ENCODE measurements at regions not wholly inside any gene's neighbourhood (a gene's known extent, or its start where the extent isn't known, plus 50 kb on each side); places are given as distances from the start of the nearest gene placed in this dataset.

GRCh38 chr1:229950020-229950419 is 117.0 kb upstream of the GALNT2 start:
- no peak for TF ChIP-seq CTCF (IDR thresholded peaks at IDR 0.05; ENCODE audit: insufficient read depth, low read length)
- no peak overlapping the region for H3K4me3 ChIP-seq (ENCODE audit: low read depth, low read length)
- no peak for DNase-seq (ENCODE audit: low read depth)

GRCh38 chr1:229950908-229951307 is 116.1 kb upstream of the GALNT2 start:
- no peak for TF ChIP-seq CTCF (IDR thresholded peaks at IDR 0.05; ENCODE audit: insufficient read depth, low read length)
- no peak for DNase-seq (ENCODE audit: low read depth)
- H3K4me3 ChIP-seq (ENCODE audit: low read depth, low read length): no peak overlapping the region

GRCh38 chr1:229951856-229952534 is 115.0 kb upstream of the GALNT2 start:
- TF ChIP-seq CTCF (IDR thresholded peaks at IDR 0.05; ENCODE audit: insufficient read depth, low read length): no peak
- H3K4me3 ChIP-seq (ENCODE audit: low read depth, low read length): no peak overlapping the region
- no peak for DNase-seq (ENCODE audit: low read depth)

GRCh38 chr1:229952670-229953520 is 114.1 kb upstream of the GALNT2 start:
- H3K4me3 ChIP-seq (ENCODE audit: low read depth, low read length): no peak overlapping the region
- no peak for TF ChIP-seq CTCF (IDR thresholded peaks at IDR 0.05; ENCODE audit: insufficient read depth, low read length)
- no peak for DNase-seq (ENCODE audit: low read depth)

GRCh38 chr1:229953736-229954326 is 113.2 kb upstream of the GALNT2 start:
- no peak for DNase-seq (ENCODE audit: low read depth)
- TF ChIP-seq CTCF (IDR thresholded peaks at IDR 0.05; ENCODE audit: insufficient read depth, low read length): no peak
- H3K4me3 ChIP-seq (ENCODE audit: low read depth, low read length): no peak overlapping the region

GRCh38 chr1:229964281-229964680 is 102.8 kb upstream of the GALNT2 start:
- DNase-seq (ENCODE audit: low read depth): no peak
- no peak for TF ChIP-seq CTCF (IDR thresholded peaks at IDR 0.05; ENCODE audit: insufficient read depth, low read length)

More at GRCh38 chr1:229964281-229964680, 102.8 kb upstream of the GALNT2 start:
- H3K4me3 ChIP-seq (ENCODE audit: low read depth, low read length): no peak overlapping the region
